ENCODE measurements at regions not wholly inside any gene's neighbourhood (a gene's known extent, or its start where the extent isn't known, plus 50 kb on each side); places are given as distances from the start of the nearest gene placed in this dataset.

GRCh38 chr2:119076713-119077112, 81.8 kb downstream of the C1QL2 start:
- WGBS, 2 donors: 76 to 80% methylated on average over 8 of the region's 8 CpGs
- H3K9me3 ChIP-seq (ENCODE audit: control insufficient read depth in 4 of 4, insufficient read depth in 3 of 4, low read length in 3 of 4): peaks cover 0 to 5% (median 0%) of the 10 kb centered on the region in 4 donors
- H3K27ac ChIP-seq (ENCODE audit: low read depth in 1 of 2, low read length in 1 of 2): no peak overlapping the region
- H3K27me3 ChIP-seq (ENCODE audit: control insufficient read depth in 3 of 3, insufficient read depth in 3 of 3, low read length in 2 of 3): no peaks in the 10 kb centered on the region
- no peak for DNase-seq
- no peak for TF ChIP-seq CTCF (IDR thresholded peaks at IDR 0.05; ENCODE audit: control extremely low read depth, extremely low read depth)
- H3K36me3 ChIP-seq (ENCODE audit: control insufficient read depth in 4 of 4, insufficient read depth in 4 of 4, low read length in 4 of 4): no peaks in the 10 kb centered on the region
- no peaks in the 10 kb centered on the region for H3K4me1 ChIP-seq (ENCODE audit: control insufficient read depth in 5 of 5, insufficient read depth in 5 of 5, low read length in 5 of 5)
- no peak for ATAC-seq (ENCODE audit: insufficient read depth, low FRiP score)
- no peak overlapping the region for H3K4me3 ChIP-seq
- H3K9ac ChIP-seq (ENCODE audit: insufficient read depth in 1 of 2, low read length in 2 of 2): no peak overlapping the region

GRCh38 chr2:119073213-119073612, 85.3 kb downstream of the C1QL2 start:
- Histone ChIP-seq H3K36me3 (ENCODE audit: control insufficient read depth in 4 of 4, insufficient read depth in 4 of 4, low read length in 4 of 4) (no peaks in the 10 kb centered on the region), H3K9ac (ENCODE audit: insufficient read depth in 1 of 2, low read length in 2 of 2) (no peak overlapping the region), H3K4me3 (no peak overlapping the region), H3K4me1 (ENCODE audit: control insufficient read depth in 5 of 5, insufficient read depth in 5 of 5, low read length in 5 of 5) (no peaks in the 10 kb centered on the region), H3K27ac (ENCODE audit: low read depth in 1 of 2, low read length in 1 of 2) (no peak overlapping the region), H3K27me3 (ENCODE audit: control insufficient read depth in 3 of 3, insufficient read depth in 3 of 3, low read length in 2 of 3) (no peaks in the 10 kb centered on the region), H3K9me3 (ENCODE audit: control insufficient read depth in 4 of 4, insufficient read depth in 3 of 4, low read length in 3 of 4) (no peaks in the 10 kb centered on the region)
- 36 to 40% methylated on average over 3 of the region's 3 CpGs for WGBS, 2 donors
- TF ChIP-seq CTCF (IDR thresholded peaks at IDR 0.05; ENCODE audit: control extremely low read depth, extremely low read depth): no peak
- no peak for DNase-seq
- ATAC-seq (ENCODE audit: insufficient read depth, low FRiP score): no peak

GRCh38 chr2:119071476-119071875, 87.1 kb downstream of the C1QL2 start:
- DNase-seq: no peak
- H3K9me3 ChIP-seq (ENCODE audit: control insufficient read depth in 4 of 4, insufficient read depth in 3 of 4, low read length in 3 of 4): no peaks in the 10 kb centered on the region
- H3K4me1 ChIP-seq (ENCODE audit: control insufficient read depth in 5 of 5, insufficient read depth in 5 of 5, low read length in 5 of 5): no peaks in the 10 kb centered on the region
- H3K36me3 ChIP-seq (ENCODE audit: control insufficient read depth in 4 of 4, insufficient read depth in 4 of 4, low read length in 4 of 4): no peaks in the 10 kb centered on the region
- WGBS, 2 donors: 42 to 68% methylated on average over 1 of the region's 1 CpG
- H3K4me3 ChIP-seq: no peak overlapping the region
- H3K27ac ChIP-seq (ENCODE audit: low read depth in 1 of 2, low read length in 1 of 2): no peak overlapping the region
- TF ChIP-seq CTCF (IDR thresholded peaks at IDR 0.05; ENCODE audit: control extremely low read depth, extremely low read depth): no peak
- ATAC-seq (ENCODE audit: insufficient read depth, low FRiP score): no peak
- H3K27me3 ChIP-seq (ENCODE audit: control insufficient read depth in 3 of 3, insufficient read depth in 3 of 3, low read length in 2 of 3): no peaks in the 10 kb centered on the region
- H3K9ac ChIP-seq (ENCODE audit: insufficient read depth in 1 of 2, low read length in 2 of 2): no peak overlapping the region

- no peak overlapping the region for H3K4me3 ChIP-seq
- 59 to 74% methylated on average over 8 of the region's 8 CpGs for WGBS, 2 donors
Measured at GRCh38 chr2:119069781-119070180, 88.8 kb downstream of the C1QL2 start.

More at GRCh38 chr2:119069781-119070180, 88.8 kb downstream of the C1QL2 start:
- no peaks in the 10 kb centered on the region for H3K9me3 ChIP-seq (ENCODE audit: control insufficient read depth in 4 of 4, insufficient read depth in 3 of 4, low read length in 3 of 4)
- no peak overlapping the region for H3K27ac ChIP-seq (ENCODE audit: low read depth in 1 of 2, low read length in 1 of 2)
- H3K9ac ChIP-seq (ENCODE audit: insufficient read depth in 1 of 2, low read length in 2 of 2): no peak overlapping the region
- ATAC-seq (ENCODE audit: insufficient read depth, low FRiP score) (no peak), DNase-seq (no peak)
- H3K36me3 ChIP-seq (ENCODE audit: control insufficient read depth in 4 of 4, insufficient read depth in 4 of 4, low read length in 4 of 4): no peaks in the 10 kb centered on the region
- no peaks in the 10 kb centered on the region for H3K4me1 ChIP-seq (ENCODE audit: control insufficient read depth in 5 of 5, insufficient read depth in 5 of 5, low read length in 5 of 5)
- TF ChIP-seq CTCF (IDR thresholded peaks at IDR 0.05; ENCODE audit: control extremely low read depth, extremely low read depth): no peak
- H3K27me3 ChIP-seq (ENCODE audit: control insufficient read depth in 3 of 3, insufficient read depth in 3 of 3, low read length in 2 of 3): no peaks in the 10 kb centered on the region
